NB4 (cell line): ENCODE measurements at regions not wholly inside any gene's neighbourhood (a gene's known extent, or its start where the extent isn't known, plus 50 kb on each side); places are given as distances from the start of the nearest gene placed in this dataset.

Experiments
- CTCF ChIP-seq: IDR thresholded peaks from one replicate; pipeline ENCODE4 v1.5.1; 2012; ENCODE audit warnings: low read depth, low read length
- POLR2A ChIP-seq: IDR thresholded peaks from 2 replicates; pipeline ENCODE4 v1.6.1; 2011; ENCODE audit warnings: mild to moderate bottlenecking; ENCODE audit not compliant: insufficient read length; ENCODE audit errors: extremely low read depth

GRCh38 chr7:156438011-156438410, 202.6 kb upstream of the RNF32 start:
- no peak for TF ChIP-seq CTCF
- TF ChIP-seq POLR2A = no peak
